K562 (cell line): ENCODE measurements at regions not wholly inside any gene's neighbourhood (a gene's known extent, or its start where the extent isn't known, plus 50 kb on each side); places are given as distances from the start of the nearest gene placed in this dataset.
A peak's percentile ranks its signal among the peaks of the same experiment; 100 is the strongest.

Experiments
- ATAC-seq: fragments of 200-7000 bp; cut with Tn5 transposase; 3 replicates; pipeline ENCODE4 v1.9.1; 2020; ENCODE audit warnings: moderate library complexity
- BruUV-seq: library from RNA; stranded (reverse); fragments of 400-500 nt; replicated peaks from 2 replicates; lab custom pipeline; 2021; lab: Mats Ljungman, UMichigan
- CTCF ChIA-PET: fragments of 300-600 bp; formaldehyde crosslinking; extraction: SDS; loops from one replicate; lab custom pipeline; 2021; ENCODE audit warnings: low intra/inter-chr PET ratio; lab: Yijun Ruan, JAX
- POLR2A ChIA-PET: fragments of 300-600, 350-650 bp; sonication (Branson Sonifier 250); formaldehyde crosslinking; extraction: SDS; loops from one replicate; lab custom pipeline; 2021; ENCODE audit warnings: antibody characterized with exemption, inconsistent platforms; lab: Yijun Ruan, JAX
- DNase-seq, 4 experiments: peaks; one replicate each; pipeline versions ENCODE4 v3.0.0 to v3.0.0-alpha.2; 2011 to 2018; ENCODE audit warnings: low spot score in 3 of 4, mixed read lengths in 3 of 4; ENCODE audit errors: extremely low read depth in 1 of 4
- FAIRE-seq: peaks from 2 replicates; lab custom pipeline; 2011; peaks lifted over from hg19 to GRCh38; lab: Jason Lieb, UNC
- H2AFZ ChIP-seq: 2 replicates; pipeline ENCODE4 v1.6.0; 2011; ENCODE audit warnings: low read depth, low read length, control low read depth, inconsistent platforms
- H3K27ac ChIP-seq: fragments of 200-600 bp; 3 replicates; pipeline ENCODE4 v1.8.0; 2011; ENCODE audit warnings: low read depth, mild to moderate bottlenecking, control low read depth, inconsistent platforms, low read length, moderate library complexity, mixed read lengths; ENCODE audit errors: extremely low read depth
- H3K27me3 ChIP-seq, 2 experiments: fragments of 300-600 bp in 1 of 2; 2 replicates in 1 of 2; 3 replicates in 1 of 2; pipeline versions ENCODE4 v1.6.0 to v1.8.0; 2011; ENCODE audit warnings: inconsistent platforms in 2 of 2, low read length in 2 of 2, mild to moderate bottlenecking in 1 of 2, mixed read lengths in 1 of 2, moderate library complexity in 1 of 2; ENCODE audit not compliant: control insufficient read depth in 2 of 2, insufficient read depth in 2 of 2
- H3K36me3 ChIP-seq: fragments of 300-600 bp; 3 replicates; pipeline ENCODE4 v1.8.0; 2011; ENCODE audit warnings: mild to moderate bottlenecking, low read length, inconsistent platforms; ENCODE audit not compliant: control insufficient read depth, insufficient read depth
- H3K4me1 ChIP-seq, 2 experiments: fragments of 200-600 bp in 1 of 2; replicated peaks in 1 of 2; 2 replicates in 1 of 2; 3 replicates in 1 of 2; pipeline versions ENCODE4 v1.5.1 to v1.8.0; 2011; ENCODE audit warnings: inconsistent platforms in 2 of 2, low read length in 2 of 2, mild to moderate bottlenecking in 1 of 2, mixed read lengths in 1 of 2, moderate library complexity in 1 of 2; ENCODE audit not compliant: control insufficient read depth in 2 of 2, insufficient read depth in 2 of 2
- H3K4me2 ChIP-seq: 2 replicates; pipeline ENCODE4 v1.6.1; 2011; ENCODE audit warnings: low read length, control low read depth, inconsistent platforms, mixed read lengths; ENCODE audit not compliant: insufficient read depth
- H3K4me3 ChIP-seq: fragments of 200-600 bp; sonication (generic), shearing (Covaris generic); 2 replicates; pipeline ENCODE4 v1.5.1; 2016; ENCODE audit warnings: control low read depth, inconsistent platforms
- H3K79me2 ChIP-seq: fragments of 200-600 bp; 3 replicates; pipeline ENCODE4 v1.8.0; 2011; ENCODE audit warnings: low read length, inconsistent platforms; ENCODE audit not compliant: control insufficient read depth, insufficient read depth
- H3K9ac ChIP-seq, 2 experiments: 2 replicates each; pipeline versions ENCODE4 v1.6.0 to v1.6.1; 2011; ENCODE audit warnings: low read depth in 2 of 2, low read length in 2 of 2, control low read depth in 1 of 2, inconsistent platforms in 1 of 2, mild to moderate bottlenecking in 1 of 2, mixed read lengths in 1 of 2; ENCODE audit not compliant: insufficient read depth in 1 of 2
- H3K9me1 ChIP-seq: one replicate; pipeline ENCODE4 v1.6.0; 2011; ENCODE audit warnings: inconsistent platforms, mild to moderate bottlenecking, low read length, moderate library complexity; ENCODE audit not compliant: control insufficient read depth, insufficient read depth
- H3K9me3 ChIP-seq: replicated peaks from 2 replicates; pipeline ENCODE4 v1.5.1; 2011; ENCODE audit warnings: low read depth, low read length, inconsistent platforms; ENCODE audit not compliant: control insufficient read depth, insufficient read depth
- H4K20me1 ChIP-seq: replicated peaks from 2 replicates; pipeline ENCODE4 v1.6.1; 2011; ENCODE audit warnings: low read length, inconsistent platforms, mixed read lengths; ENCODE audit not compliant: control insufficient read depth, insufficient read depth
- PHF8 ChIP-seq: fragments of 200-600 bp; sonication (generic); IDR thresholded peaks from 2 replicates; pipeline ENCODE4 v1.6.1; 2012; ENCODE audit warnings: mixed run types, mild to moderate bottlenecking, inconsistent platforms, low read length, moderate library complexity, borderline replicate concordance
- TOE1 ChIP-seq, 2 experiments: fragments of 450-650 bp in 1 of 2; sonication (generic) in 1 of 2; formaldehyde crosslinking in 1 of 2; IDR thresholded peaks; 2 replicates each; pipeline versions ENCODE4 v1.7.1 to v1.8.0; 2016 to 2022; ENCODE audit warnings: borderline replicate concordance in 2 of 2, mild to moderate bottlenecking in 2 of 2, antibody characterized with exemption in 1 of 2, inconsistent platforms in 1 of 2, low read depth in 1 of 2, missing genetic modification reagents in 1 of 2, moderate library complexity in 1 of 2
- ZNF324 ChIP-seq: fragments of 250-450 bp; sonication (Bioruptor Pico); IDR thresholded peaks from 2 replicates; pipeline ENCODE4 v1.4.0; 2020; ENCODE audit warnings: mild to moderate bottlenecking
- in situ Hi-C: fragments of 300-500 bp; cut with MboI; formaldehyde crosslinking; loops from 4 replicates; pipeline ENCODE4 v1.15.0; 2018; ENCODE audit warnings: inconsistent platforms, mixed read lengths
- intact Hi-C: fragments of 100-400 bp; cut with micrococcal nuclease; formaldehyde crosslinking; loops from 2 replicates; pipeline ENCODE4 v1.14.2; 2022
- TF ChIP-seq, protein P1 (sequence below): fragments of 450-650 bp; IDR thresholded peaks from 2 replicates; pipeline ENCODE4 v1.6.1; 2016
- TF ChIP-seq, protein P2 (sequence below): fragments of 450-650 bp; IDR thresholded peaks from 2 replicates; pipeline ENCODE4 v1.6.1; 2016; ENCODE audit warnings: mild to moderate bottlenecking, moderate library complexity

DNA sequence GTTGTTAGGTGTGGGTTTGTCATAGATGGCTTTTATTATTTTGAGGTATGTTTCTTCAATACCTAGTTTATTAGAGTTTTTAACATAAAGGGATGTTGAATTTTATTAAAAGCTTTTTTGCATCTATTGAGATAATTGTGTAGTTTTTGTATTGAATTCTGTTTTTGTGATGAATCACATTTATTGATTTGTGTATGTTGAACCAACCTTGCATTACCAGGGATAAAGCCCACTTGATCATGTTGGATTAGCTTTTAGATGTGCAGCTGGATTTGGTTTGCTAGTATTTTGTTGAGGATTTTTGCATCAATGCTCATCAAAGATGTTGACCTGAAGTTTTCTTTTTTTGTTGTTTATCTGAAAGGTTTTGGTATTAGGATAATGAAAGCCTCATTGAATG is 328.2 kb downstream of the ADCYAP1 start:
- Histone ChIP-seq H3K4me3 (no peak overlapping the region), H3K79me2 (no peaks in the 10 kb centered on the region), H3K9ac (no peak overlapping the region), H3K27me3 (no peaks in the 10 kb centered on the region), H4K20me1 (no peaks in the 10 kb centered on the region), H3K27ac (no peak overlapping the region), H2AFZ (no peak overlapping the region), H3K4me2 (no peak overlapping the region), H3K36me3 (no peaks in the 10 kb centered on the region), H3K9me3 (peaks cover 4% of the 10 kb centered on the region; the same call in 1 of the 2 replicates), H3K4me1 (no peaks in the 10 kb centered on the region), H3K9me1 (no peaks in the 10 kb centered on the region)
- POLR2A ChIA-PET, result interaction anchor here (0.6 kb wide), 1 partner anchor 71 kb away, joined by 3 read pairs; no protein-coding TSS in a partner anchor
- ATAC-seq (no peak), FAIRE-seq (no peak), DNase-seq (no peak)
- intact Hi-C loops, result no loop called here
- no TSS peak for BruUV-seq
- TF ChIP-seq, protein P1, sequence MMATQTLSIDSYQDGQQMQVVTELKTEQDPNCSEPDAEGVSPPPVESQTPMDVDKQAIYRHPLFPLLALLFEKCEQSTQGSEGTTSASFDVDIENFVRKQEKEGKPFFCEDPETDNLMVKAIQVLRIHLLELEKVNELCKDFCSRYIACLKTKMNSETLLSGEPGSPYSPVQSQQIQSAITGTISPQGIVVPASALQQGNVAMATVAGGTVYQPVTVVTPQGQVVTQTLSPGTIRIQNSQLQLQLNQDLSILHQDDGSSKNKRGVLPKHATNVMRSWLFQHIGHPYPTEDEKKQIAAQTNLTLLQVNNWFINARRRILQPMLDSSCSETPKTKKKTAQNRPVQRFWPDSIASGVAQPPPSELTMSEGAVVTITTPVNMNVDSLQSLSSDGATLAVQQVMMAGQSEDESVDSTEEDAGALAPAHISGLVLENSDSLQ, result no peak
- TF ChIP-seq PHF8, result no peak
- TF ChIP-seq ZNF324 (CRISPR knock-in tag), result peak; percentile 90
- TF ChIP-seq, protein P2, sequence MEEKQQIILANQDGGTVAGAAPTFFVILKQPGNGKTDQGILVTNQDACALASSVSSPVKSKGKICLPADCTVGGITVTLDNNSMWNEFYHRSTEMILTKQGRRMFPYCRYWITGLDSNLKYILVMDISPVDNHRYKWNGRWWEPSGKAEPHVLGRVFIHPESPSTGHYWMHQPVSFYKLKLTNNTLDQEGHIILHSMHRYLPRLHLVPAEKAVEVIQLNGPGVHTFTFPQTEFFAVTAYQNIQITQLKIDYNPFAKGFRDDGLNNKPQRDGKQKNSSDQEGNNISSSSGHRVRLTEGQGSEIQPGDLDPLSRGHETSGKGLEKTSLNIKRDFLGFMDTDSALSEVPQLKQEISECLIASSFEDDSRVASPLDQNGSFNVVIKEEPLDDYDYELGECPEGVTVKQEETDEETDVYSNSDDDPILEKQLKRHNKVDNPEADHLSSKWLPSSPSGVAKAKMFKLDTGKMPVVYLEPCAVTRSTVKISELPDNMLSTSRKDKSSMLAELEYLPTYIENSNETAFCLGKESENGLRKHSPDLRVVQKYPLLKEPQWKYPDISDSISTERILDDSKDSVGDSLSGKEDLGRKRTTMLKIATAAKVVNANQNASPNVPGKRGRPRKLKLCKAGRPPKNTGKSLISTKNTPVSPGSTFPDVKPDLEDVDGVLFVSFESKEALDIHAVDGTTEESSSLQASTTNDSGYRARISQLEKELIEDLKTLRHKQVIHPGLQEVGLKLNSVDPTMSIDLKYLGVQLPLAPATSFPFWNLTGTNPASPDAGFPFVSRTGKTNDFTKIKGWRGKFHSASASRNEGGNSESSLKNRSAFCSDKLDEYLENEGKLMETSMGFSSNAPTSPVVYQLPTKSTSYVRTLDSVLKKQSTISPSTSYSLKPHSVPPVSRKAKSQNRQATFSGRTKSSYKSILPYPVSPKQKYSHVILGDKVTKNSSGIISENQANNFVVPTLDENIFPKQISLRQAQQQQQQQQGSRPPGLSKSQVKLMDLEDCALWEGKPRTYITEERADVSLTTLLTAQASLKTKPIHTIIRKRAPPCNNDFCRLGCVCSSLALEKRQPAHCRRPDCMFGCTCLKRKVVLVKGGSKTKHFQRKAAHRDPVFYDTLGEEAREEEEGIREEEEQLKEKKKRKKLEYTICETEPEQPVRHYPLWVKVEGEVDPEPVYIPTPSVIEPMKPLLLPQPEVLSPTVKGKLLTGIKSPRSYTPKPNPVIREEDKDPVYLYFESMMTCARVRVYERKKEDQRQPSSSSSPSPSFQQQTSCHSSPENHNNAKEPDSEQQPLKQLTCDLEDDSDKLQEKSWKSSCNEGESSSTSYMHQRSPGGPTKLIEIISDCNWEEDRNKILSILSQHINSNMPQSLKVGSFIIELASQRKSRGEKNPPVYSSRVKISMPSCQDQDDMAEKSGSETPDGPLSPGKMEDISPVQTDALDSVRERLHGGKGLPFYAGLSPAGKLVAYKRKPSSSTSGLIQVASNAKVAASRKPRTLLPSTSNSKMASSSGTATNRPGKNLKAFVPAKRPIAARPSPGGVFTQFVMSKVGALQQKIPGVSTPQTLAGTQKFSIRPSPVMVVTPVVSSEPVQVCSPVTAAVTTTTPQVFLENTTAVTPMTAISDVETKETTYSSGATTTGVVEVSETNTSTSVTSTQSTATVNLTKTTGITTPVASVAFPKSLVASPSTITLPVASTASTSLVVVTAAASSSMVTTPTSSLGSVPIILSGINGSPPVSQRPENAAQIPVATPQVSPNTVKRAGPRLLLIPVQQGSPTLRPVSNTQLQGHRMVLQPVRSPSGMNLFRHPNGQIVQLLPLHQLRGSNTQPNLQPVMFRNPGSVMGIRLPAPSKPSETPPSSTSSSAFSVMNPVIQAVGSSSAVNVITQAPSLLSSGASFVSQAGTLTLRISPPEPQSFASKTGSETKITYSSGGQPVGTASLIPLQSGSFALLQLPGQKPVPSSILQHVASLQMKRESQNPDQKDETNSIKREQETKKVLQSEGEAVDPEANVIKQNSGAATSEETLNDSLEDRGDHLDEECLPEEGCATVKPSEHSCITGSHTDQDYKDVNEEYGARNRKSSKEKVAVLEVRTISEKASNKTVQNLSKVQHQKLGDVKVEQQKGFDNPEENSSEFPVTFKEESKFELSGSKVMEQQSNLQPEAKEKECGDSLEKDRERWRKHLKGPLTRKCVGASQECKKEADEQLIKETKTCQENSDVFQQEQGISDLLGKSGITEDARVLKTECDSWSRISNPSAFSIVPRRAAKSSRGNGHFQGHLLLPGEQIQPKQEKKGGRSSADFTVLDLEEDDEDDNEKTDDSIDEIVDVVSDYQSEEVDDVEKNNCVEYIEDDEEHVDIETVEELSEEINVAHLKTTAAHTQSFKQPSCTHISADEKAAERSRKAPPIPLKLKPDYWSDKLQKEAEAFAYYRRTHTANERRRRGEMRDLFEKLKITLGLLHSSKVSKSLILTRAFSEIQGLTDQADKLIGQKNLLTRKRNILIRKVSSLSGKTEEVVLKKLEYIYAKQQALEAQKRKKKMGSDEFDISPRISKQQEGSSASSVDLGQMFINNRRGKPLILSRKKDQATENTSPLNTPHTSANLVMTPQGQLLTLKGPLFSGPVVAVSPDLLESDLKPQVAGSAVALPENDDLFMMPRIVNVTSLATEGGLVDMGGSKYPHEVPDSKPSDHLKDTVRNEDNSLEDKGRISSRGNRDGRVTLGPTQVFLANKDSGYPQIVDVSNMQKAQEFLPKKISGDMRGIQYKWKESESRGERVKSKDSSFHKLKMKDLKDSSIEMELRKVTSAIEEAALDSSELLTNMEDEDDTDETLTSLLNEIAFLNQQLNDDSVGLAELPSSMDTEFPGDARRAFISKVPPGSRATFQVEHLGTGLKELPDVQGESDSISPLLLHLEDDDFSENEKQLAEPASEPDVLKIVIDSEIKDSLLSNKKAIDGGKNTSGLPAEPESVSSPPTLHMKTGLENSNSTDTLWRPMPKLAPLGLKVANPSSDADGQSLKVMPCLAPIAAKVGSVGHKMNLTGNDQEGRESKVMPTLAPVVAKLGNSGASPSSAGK, result 0 out of 2 replicates have a peak, but pooled peaks have one; percentile 9
- no peak for TF ChIP-seq TOE1 (IDR thresholded peaks at IDR 0.05; ENCODE audit: borderline replicate concordance)
- TF ChIP-seq TOE1 (CRISPR knock-in tag; IDR thresholded peaks at IDR 0.05; ENCODE audit: borderline replicate concordance, low read depth), result no peak
- CTCF ChIA-PET, result no interaction called here
- in situ Hi-C loops, result no loop called here
